HG03095 (cell line): ENCODE measurements at regions not wholly inside any gene's neighbourhood (a gene's known extent, or its start where the extent isn't known, plus 50 kb on each side); places are given as distances from the start of the nearest gene placed in this dataset.

Source experiments
- ATAC-seq: cut with Tn5 transposase; IDR thresholded peaks from one replicate; pipeline ENCODE4 v1.9.1; 2021; ENCODE audit warnings: moderate library complexity; ENCODE audit not compliant: unreplicated experiment

- ATAC-seq: no peak
These were observed 159.1 kb upstream of the KCNK2 start for GRCh38 chr1:214923278-214923915.

DNA sequence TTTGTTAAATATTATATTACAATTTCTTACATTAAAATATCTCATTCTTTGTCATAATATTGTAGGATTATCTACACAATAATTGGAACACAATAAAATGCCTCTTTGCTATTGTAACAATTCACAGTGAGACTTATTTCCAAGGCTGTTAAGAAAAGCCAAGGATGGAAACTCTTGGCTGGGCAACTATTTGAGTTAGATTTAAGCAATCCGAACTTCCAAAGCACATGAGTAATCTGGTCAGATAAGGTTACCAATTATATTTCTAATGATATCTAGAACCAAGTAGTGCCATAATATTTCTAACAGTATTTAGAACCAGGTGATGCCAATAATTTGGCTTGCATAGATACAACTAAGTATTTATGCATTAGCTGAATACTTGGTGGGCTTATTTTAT is 154.7 kb upstream of the KCNK2 start:
- ATAC-seq: no peak

DNA sequence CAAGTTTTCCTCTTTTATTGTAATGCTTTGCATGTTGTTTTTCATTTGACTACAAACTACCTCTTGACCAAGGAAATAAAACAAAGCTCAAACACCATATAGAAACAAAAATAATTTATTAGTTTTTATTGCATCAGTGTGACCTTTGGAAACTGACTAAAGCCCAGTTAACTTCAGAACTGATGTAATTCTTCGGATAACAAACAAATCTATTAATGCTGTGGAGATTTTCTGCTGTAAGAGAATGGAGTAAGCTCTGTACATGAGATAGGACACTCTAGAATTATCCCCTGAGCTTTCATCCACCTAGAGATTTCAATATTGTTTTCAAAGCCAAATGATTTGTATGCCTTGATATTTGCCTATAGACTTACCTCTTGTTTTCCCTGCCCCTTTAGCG is 154.0 kb upstream of the KCNK2 start:
- ATAC-seq: no peak

DNA sequence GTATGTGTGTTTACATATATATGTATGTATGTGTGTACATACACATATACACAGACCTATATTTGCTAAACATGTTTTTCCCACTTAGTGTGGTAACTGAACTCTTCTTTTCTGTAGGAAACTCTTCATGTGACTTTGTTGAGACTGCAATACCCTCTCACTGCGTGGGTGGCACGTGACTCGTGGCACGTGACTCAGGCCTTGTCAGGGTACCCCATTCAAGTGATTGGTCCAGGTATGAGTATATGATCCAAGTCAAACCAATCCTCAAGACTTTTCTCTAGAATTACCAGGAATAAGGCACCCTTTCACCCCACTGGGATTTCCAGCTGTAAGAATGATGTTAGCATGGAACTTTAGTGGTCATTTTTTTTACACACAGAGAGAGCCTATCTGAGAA is 149.2 kb upstream of the KCNK2 start:
- ATAC-seq: no peak

DNA sequence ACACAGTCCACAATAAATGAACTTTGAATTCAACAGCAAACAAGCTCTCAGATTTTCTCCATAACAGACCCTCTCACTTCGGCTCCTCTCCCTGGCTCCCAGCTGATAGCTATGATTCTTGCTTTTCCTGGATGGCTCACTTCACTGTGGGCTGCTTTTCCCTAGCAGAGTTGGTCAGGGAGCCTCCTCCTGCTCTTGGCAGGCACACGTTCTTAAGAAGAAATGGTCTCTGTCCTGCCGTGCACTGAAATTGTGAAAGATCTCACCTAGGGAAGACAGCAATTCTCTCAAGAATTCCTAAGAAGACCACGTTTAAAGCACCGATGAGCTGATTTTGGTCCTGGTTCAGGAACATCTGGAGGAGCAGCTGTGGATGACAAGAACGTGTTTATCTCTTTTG is 148.5 kb upstream of the KCNK2 start:
- ATAC-seq: no peak

- no peak for ATAC-seq
These were observed 147.3 kb upstream of the KCNK2 start for GRCh38 chr1:214935258-214935657.

GRCh38 chr1:214939180-214939579 is 143.4 kb upstream of the KCNK2 start:
- no peak for ATAC-seq

DNA sequence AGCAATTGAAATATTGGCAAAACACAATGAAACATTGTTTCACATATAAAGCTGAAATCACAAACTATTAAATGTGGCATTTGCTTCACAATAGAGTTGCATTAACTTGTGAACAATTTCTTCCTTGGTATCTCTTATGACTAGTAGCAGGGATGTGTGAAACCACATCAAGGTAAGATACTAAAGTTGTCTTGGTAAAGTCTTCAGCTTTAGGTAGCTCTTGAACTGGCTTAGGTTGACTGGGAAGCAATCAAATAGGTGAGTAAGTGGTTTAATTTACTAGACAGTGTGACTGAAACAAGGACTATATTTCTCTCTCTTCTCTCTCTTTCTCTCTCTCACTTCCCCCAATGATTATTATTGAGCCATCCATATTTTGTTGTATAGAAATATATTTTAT is 141.5 kb upstream of the KCNK2 start:
- no peak for ATAC-seq

DNA sequence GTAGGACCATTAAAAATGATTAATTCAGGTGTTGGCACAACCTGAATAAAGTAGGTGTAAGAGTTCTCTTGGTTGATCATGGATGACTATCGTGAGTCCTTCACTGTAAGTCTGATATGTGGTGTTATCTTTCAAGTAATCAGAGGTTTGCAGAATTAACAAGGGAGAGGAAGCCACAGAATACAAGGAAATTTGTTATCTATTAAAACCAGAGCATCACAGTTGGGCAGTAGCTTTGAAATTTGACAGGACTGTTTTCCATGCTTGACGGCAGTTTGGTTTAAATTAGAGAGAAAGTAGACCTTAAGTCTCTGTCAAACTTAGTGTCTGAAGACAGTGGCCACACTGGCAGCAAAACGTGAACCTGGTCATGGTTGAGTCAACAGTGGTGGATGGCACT is 139.5 kb upstream of the KCNK2 start:
- no peak for ATAC-seq

DNA sequence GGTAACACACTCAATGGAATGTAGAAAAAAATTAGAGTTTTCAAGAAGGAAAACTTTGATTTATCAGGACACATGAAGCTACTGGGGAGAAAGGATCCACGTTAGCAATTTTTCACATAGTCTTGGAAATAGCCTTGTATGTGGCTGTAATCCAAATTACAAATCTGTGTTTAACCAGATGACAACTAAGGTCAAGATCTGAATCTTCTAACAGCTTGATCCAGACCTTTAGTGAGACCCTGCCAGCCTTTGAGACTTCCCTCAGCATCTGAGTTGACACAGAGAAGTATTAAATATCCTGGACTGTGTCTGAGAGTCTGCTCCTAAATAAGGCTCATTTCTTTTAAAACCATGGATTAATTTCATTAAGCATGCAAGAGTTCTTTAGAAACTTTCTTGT is 135.9 kb upstream of the KCNK2 start:
- ATAC-seq: no peak

DNA sequence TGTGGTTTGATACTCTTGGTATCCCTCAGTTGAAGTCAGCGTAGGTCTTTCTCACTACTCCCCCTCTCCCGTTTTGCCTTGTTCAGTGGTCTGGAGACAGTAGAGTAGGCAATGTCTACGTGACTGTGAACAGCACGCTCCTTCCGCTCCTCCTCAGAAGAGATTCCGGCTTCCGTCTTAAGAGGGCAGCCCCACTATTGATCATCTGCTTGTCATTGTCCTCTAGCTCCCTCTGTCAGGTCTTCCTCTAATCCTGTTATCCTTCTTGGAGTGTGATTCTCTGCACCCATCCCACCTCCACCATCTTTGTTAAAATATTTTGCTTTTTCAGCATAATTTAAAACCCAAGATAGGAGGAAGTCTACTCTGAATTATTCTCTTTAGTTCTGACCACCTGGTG is 129.9 kb upstream of the KCNK2 start:
- no peak for ATAC-seq

GRCh38 chr1:214953901-214954616 is 128.5 kb upstream of the KCNK2 start:
- ATAC-seq: no peak

DNA sequence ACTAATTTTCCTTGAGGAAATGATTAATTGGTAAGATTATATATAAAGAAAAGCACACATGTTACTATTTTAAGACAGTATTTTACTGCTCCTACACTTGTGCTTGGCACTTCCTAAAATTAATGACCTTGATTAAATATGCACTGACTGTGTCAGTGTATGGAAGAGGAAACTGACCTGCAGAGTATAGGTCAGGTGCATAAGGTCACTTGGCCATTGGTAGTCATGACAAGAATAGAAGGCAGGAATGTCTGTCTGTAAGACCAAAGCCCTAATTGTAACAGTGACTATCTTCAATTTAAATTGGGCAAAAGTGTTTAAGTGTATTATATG is 128.0 kb upstream of the KCNK2 start:
- no peak for ATAC-seq

- ATAC-seq: no peak
These were observed 125.0 kb upstream of the KCNK2 start for GRCh38 chr1:214957330-214958137.

GRCh38 chr1:214958486-214958885 is 124.1 kb upstream of the KCNK2 start:
- ATAC-seq: no peak

- ATAC-seq: no peak
These were observed 116.2 kb upstream of the KCNK2 start for GRCh38 chr1:214966346-214966745.

DNA sequence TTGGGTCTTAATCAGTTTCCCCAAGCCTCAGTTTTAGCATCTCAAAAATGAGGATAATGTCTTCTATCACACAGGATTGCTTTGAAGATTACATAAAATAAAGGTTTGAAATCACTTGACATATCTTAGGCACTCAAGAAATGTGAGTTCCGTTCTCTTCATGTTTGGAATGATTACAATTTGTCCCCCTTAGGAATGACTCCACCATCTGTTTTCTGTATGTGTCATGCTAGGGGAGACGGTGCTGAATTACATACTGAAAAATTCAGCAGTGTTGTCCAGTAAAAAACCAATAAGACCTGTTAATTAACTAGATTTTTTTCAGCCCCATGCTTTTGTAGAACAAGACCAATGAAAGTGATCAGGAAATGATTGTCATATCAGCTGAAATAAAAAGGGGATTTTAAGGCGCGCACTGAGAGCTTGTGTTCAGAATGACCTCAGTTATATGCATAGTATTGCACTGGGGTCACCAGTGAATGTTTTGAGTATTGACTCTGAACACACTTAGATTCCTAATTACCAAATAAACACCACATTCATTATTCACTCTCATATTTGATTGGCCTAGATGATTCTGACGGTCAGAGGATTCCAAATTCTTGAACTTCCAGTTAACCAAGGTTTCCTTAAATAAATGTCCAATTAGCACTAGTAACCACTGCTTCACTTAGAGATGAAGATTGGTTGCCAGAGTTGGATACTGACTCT is 114.5 kb upstream of the KCNK2 start:
- no peak for ATAC-seq

DNA sequence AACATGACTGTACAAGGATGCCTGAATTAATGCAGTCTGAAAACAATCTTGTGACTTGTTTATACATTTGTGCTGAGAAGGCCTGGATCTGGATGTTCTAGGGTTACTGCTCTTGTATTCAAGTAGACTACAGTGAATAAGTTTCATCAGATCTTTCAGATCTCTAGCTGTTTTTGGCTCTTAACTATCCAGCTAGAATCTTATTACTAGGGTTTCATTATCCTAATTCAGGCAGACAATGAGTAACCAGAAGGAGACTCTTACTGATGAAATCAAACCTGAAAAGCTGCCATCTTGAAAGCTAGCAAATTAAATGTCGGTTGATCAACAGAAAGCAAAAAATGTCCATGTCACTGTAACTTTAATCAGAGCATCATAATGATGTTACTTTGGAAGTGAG is 112.5 kb upstream of the KCNK2 start:
- no peak for ATAC-seq

DNA sequence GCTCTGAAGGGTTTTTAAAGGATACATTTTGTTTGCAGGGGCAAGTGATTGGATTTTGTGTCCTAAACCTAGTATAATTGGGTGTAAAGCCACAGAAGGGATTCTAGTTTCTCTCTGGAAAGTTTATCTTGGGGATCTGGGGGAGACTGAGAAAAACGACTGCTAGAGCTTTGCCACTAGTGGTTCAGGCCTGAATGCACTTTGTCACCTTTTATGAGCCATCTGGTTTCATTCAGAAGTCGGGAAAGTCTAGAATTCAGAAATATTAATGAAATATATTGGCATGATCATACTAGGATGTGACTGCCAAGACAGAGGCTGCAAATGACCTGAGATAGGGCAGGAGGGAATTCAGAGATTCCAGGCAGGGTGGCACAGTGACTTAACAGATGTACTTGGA is 111.5 kb upstream of the KCNK2 start:
- no peak for ATAC-seq

GRCh38 chr1:214974002-214974401 is 108.5 kb upstream of the KCNK2 start:
- ATAC-seq: no peak

DNA sequence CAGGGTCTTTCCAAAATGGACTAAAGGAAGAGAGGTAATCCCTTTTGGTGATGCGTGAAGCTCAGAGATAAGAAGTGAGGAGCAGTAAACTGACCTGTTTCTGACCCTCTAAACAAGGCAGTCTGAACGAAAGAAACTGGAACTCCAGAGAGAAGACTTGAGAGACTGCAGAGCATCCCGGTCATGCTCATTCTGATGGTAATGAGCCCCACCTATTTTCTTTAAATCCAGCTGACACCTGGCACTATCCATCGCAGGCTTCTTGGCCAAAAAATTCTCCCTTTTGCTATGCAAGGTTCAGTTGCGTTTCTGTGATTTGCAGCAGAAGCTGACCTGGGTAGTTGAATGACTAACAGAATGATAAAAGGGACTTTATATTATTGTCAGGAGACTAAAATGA is 105.9 kb upstream of the KCNK2 start:
- ATAC-seq: no peak

GRCh38 chr1:214977110-214977509 is 105.4 kb upstream of the KCNK2 start:
- no peak for ATAC-seq
